HCT116 (cell line): ENCODE measurements at regions not wholly inside any gene's neighbourhood (a gene's known extent, or its start where the extent isn't known, plus 50 kb on each side); places are given as distances from the start of the nearest gene placed in this dataset.

Experiments used
- ATAC-seq: fragments of 200-7000 bp; cut with Tn5 transposase; 2 replicates; pipeline ENCODE4 v1.9.1; 2020; ENCODE audit warnings: mild to moderate bottlenecking, moderate library complexity
- BruUV-seq: library from RNA; stranded (reverse); fragments of 400-500 nt; replicated peaks from 2 replicates; lab custom pipeline; 2021; lab: Mats Ljungman, UMichigan
- CTCF ChIA-PET: fragments of 300-600 bp; sonication (Branson Sonifier 250); formaldehyde crosslinking; loops from one replicate; lab custom pipeline; 2021; ENCODE audit warnings: antibody characterized with exemption; lab: Charles Lee
- POLR2A ChIA-PET: fragments of 300-600, 350-600 bp; sonication (Branson Sonifier 250); formaldehyde crosslinking; loops from one replicate; lab custom pipeline; 2021; ENCODE audit warnings: antibody characterized with exemption; lab: Charles Lee
- RAD21 ChIA-PET, 2 experiments: fragments of 300-600 bp; sonication (Branson Sonifier 250); formaldehyde crosslinking; loops; one replicate each; lab custom pipeline; 2023; ENCODE audit warnings: low total read pairs in 2 of 2; ENCODE audit not compliant: uncharacterized antibody in 2 of 2, unreplicated experiment in 2 of 2, low non-redundant PET in 1 of 2; lab: Charles Lee
- DNase-seq: peaks from one replicate; pipeline ENCODE4 v3.0.0-alpha.2; 2010; ENCODE audit warnings: low read depth, low spot score
- H2AFZ ChIP-seq: fragments of 200-600 bp; shearing (Covaris generic), sonication (generic); 2 replicates; pipeline ENCODE4 v1.6.1; 2017; ENCODE audit warnings: low read depth, mixed run types, mixed read lengths, antibody characterized with exemption, low read length; ENCODE audit not compliant: poor library complexity, severe bottlenecking
- H3K27ac ChIP-seq: 2 replicates; pipeline ENCODE4 v1.5.1; 2012; ENCODE audit warnings: low read depth, low read length
- H3K27me3 ChIP-seq: fragments of 200-600 bp; sonication (generic); 2 replicates; pipeline ENCODE4 v1.6.1; 2016; ENCODE audit warnings: mixed run types, low read length, mixed read lengths; ENCODE audit not compliant: insufficient read depth
- H3K36me3 ChIP-seq, 2 experiments: fragments of 200-500 bp in 1 of 2; fragments of 200-600 bp in 1 of 2; sonication (Bioruptor generic) in 1 of 2; sonication (generic) in 1 of 2; 2 replicates each; pipeline versions ENCODE4 v1.5.1 to v1.6.1; 2014 to 2016; ENCODE audit warnings: low read length in 2 of 2, inconsistent platforms in 1 of 2, mixed read lengths in 1 of 2, mixed run types in 1 of 2; ENCODE audit not compliant: insufficient read depth in 2 of 2, control insufficient read depth in 1 of 2
- H3K4me1 ChIP-seq, 2 experiments: fragments of 200-600 bp in 1 of 2; sonication (generic) in 1 of 2; 2 replicates each; pipeline versions ENCODE4 v1.5.1 to v1.6.1; 2012 to 2017; ENCODE audit warnings: low read length in 2 of 2, inconsistent platforms in 1 of 2, mild to moderate bottlenecking in 1 of 2, mixed read lengths in 1 of 2, mixed run types in 1 of 2, moderate library complexity in 1 of 2; ENCODE audit not compliant: insufficient read depth in 2 of 2, control insufficient read depth in 1 of 2
- H3K4me2 ChIP-seq: fragments of 200-600 bp; sonication (generic); 2 replicates; pipeline ENCODE4 v1.6.1; 2017; ENCODE audit warnings: mixed run types, low read length, mixed read lengths
- H3K4me3 ChIP-seq, 2 experiments: fragments of 200-600 bp in 1 of 2; sonication (generic) in 1 of 2; replicated peaks in 1 of 2; 2 replicates each; pipeline ENCODE4 v1.5.1; 2011 to 2016; ENCODE audit warnings: low read length in 2 of 2, control low read depth in 1 of 2, low read depth in 1 of 2, mild to moderate bottlenecking in 1 of 2, mixed read lengths in 1 of 2, mixed run types in 1 of 2
- H3K79me2 ChIP-seq: fragments of 200-600 bp; sonication (generic); 2 replicates; pipeline ENCODE4 v1.6.1; 2017; ENCODE audit warnings: mild to moderate bottlenecking, mixed run types, low read length, moderate library complexity, mixed read lengths; ENCODE audit not compliant: insufficient read depth
- H3K9ac ChIP-seq: fragments of 200-600 bp; sonication (generic); 2 replicates; pipeline ENCODE4 v1.6.1; 2016; ENCODE audit warnings: low read length, mixed read lengths
- H3K9me2 ChIP-seq: fragments of 200-600 bp; sonication (generic), shearing (Covaris generic); 2 replicates; pipeline ENCODE4 v1.6.1; 2017; ENCODE audit warnings: mixed run types, mild to moderate bottlenecking, moderate library complexity; ENCODE audit not compliant: insufficient read depth
- H3K9me3 ChIP-seq, 2 experiments: fragments of 200-500 bp in 1 of 2; fragments of 200-600 bp in 1 of 2; sonication (Bioruptor generic) in 1 of 2; sonication (generic) in 1 of 2; 2 replicates each; pipeline ENCODE4 v1.6.1; 2014 to 2017; ENCODE audit warnings: low read length in 2 of 2, mixed read lengths in 2 of 2, inconsistent platforms in 1 of 2, low read depth in 1 of 2, mild to moderate bottlenecking in 1 of 2, mixed run types in 1 of 2, moderate library complexity in 1 of 2; ENCODE audit not compliant: control insufficient read depth in 1 of 2, insufficient read depth in 1 of 2
- H4K20me1 ChIP-seq: fragments of 200-600 bp; sonication (generic), shearing (Covaris generic); 2 replicates; pipeline ENCODE4 v1.6.1; 2017; ENCODE audit warnings: mixed run types, mild to moderate bottlenecking, moderate library complexity; ENCODE audit not compliant: insufficient read depth
- ATF3 ChIP-seq: IDR thresholded peaks from 2 replicates; pipeline ENCODE4 v1.6.1; 2012
- CBX3 ChIP-seq: IDR thresholded peaks from 2 replicates; pipeline ENCODE4 v1.6.1; 2012; ENCODE audit warnings: low read depth
- CEBPB ChIP-seq: IDR thresholded peaks from 2 replicates; pipeline ENCODE4 v1.6.1; 2012; ENCODE audit warnings: low read depth
- EGR1 ChIP-seq: IDR thresholded peaks from 2 replicates; pipeline ENCODE4 v1.6.1; 2012; ENCODE audit warnings: low read depth
- ELF1 ChIP-seq: IDR thresholded peaks from 2 replicates; pipeline ENCODE4 v1.6.1; 2012; ENCODE audit warnings: low read depth, borderline replicate concordance
- EZH2 ChIP-seq: fragments of 200-600 bp; sonication (generic); IDR thresholded peaks from 2 replicates; pipeline ENCODE4 v1.6.1; 2017; ENCODE audit warnings: antibody characterized with exemption, mixed run types
- EZH2phosphoT487 ChIP-seq: fragments of 200-600 bp; IDR thresholded peaks from 2 replicates; pipeline ENCODE4 v1.6.1; 2018; ENCODE audit warnings: antibody characterized with exemption, borderline replicate concordance
- FOSL1 ChIP-seq: IDR thresholded peaks from 2 replicates; pipeline ENCODE4 v1.6.1; 2012; ENCODE audit warnings: low read depth
- JUND ChIP-seq: IDR thresholded peaks from 2 replicates; pipeline ENCODE4 v1.6.1; 2012
- POLR2A ChIP-seq: IDR thresholded peaks from 2 replicates; pipeline ENCODE4 v1.7.0; 2011; ENCODE audit warnings: borderline replicate concordance; ENCODE audit not compliant: insufficient read depth, insufficient read length; ENCODE audit errors: extremely low read depth
- POLR2AphosphoS5 ChIP-seq: IDR thresholded peaks from 2 replicates; pipeline ENCODE4 v1.6.1; 2011; ENCODE audit warnings: mild to moderate bottlenecking, low read depth, low read length, moderate library complexity
- RAD21 ChIP-seq: IDR thresholded peaks from 2 replicates; pipeline ENCODE4 v1.6.1; 2012; ENCODE audit warnings: low read depth, mild to moderate bottlenecking
- SIN3A ChIP-seq: IDR thresholded peaks from 2 replicates; pipeline ENCODE4 v1.6.1; 2012; ENCODE audit warnings: low read depth
- SP1 ChIP-seq: IDR thresholded peaks from 2 replicates; pipeline ENCODE4 v1.6.1; 2012; ENCODE audit warnings: low read depth
- SRF ChIP-seq: IDR thresholded peaks from 2 replicates; pipeline ENCODE4 v1.6.1; 2012; ENCODE audit warnings: low read depth
- TCF7L2 ChIP-seq: IDR thresholded peaks from 2 replicates; pipeline ENCODE4 v1.7.0; 2011; ENCODE audit warnings: borderline replicate concordance, inconsistent platforms; ENCODE audit not compliant: insufficient read depth, insufficient read length; ENCODE audit errors: extremely low read depth
- YY1 ChIP-seq: IDR thresholded peaks from 2 replicates; pipeline ENCODE4 v1.6.1; 2011; ENCODE audit warnings: low read length, low read depth, moderate library complexity, mild to moderate bottlenecking; ENCODE audit not compliant: insufficient replicate concordance; ENCODE audit errors: extremely low read depth
- ZFX ChIP-seq: fragments of 450-650 bp; IDR thresholded peaks from 2 replicates; pipeline ENCODE4 v1.6.1; 2017
- ZNF274 ChIP-seq: fragments of 200-500 bp; sonication (Bioruptor generic); IDR thresholded peaks from 2 replicates; pipeline ENCODE4 v1.6.1; 2014; ENCODE audit warnings: mild to moderate bottlenecking, low read depth, low read length, inconsistent platforms
- intact Hi-C: fragments of 100-400 bp; cut with micrococcal nuclease; formaldehyde crosslinking; loops from 2 replicates; pipeline ENCODE4 v1.10.0; 2022
- TF ChIP-seq, protein P1 (sequence below): IDR thresholded peaks from 2 replicates; pipeline ENCODE4 v1.6.1; 2012

- DNase-seq (no peak), ATAC-seq (no peak)
- no peaks in the 10 kb centered on the region; the same call in 1 of the 2 replicates for H4K20me1 ChIP-seq
- H3K4me2 ChIP-seq: no peak overlapping the region
- H3K79me2 ChIP-seq: peaks cover 61% of the 10 kb centered on the region; the same call in 1 of the 2 replicates
- intact Hi-C loops: no loop called here
- TF ChIP-seq EZH2: no peak
- TF ChIP-seq YY1: no peak
- TF ChIP-seq ELF1: no peak
- no peak for TF ChIP-seq POLR2AphosphoS5
- TF ChIP-seq JUND: no peak
- no peak for TF ChIP-seq EGR1
- no peak for TF ChIP-seq CEBPB
- TF ChIP-seq EZH2phosphoT487: no peak
- TF ChIP-seq RAD21: no peak
- no peak for TF ChIP-seq CBX3
- no peak for TF ChIP-seq SRF
- TF ChIP-seq, protein P1, sequence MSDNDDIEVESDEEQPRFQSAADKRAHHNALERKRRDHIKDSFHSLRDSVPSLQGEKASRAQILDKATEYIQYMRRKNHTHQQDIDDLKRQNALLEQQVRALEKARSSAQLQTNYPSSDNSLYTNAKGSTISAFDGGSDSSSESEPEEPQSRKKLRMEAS: no peak
- TF ChIP-seq ATF3: no peak
- TF ChIP-seq ZFX: no peak
- no peak for TF ChIP-seq ZNF274
- TF ChIP-seq FOSL1: no peak
- TF ChIP-seq SIN3A: no peak
- TF ChIP-seq TCF7L2: no peak
- TF ChIP-seq SP1: no peak
- TF ChIP-seq POLR2A: no peak
- H2AFZ ChIP-seq: no peak overlapping the region
- H3K27me3 ChIP-seq: no peaks in the 10 kb centered on the region
- no peak overlapping the region for H3K27ac ChIP-seq
- H3K4me3 ChIP-seq: no peak overlapping the region
- H3K9me2 ChIP-seq: no peaks in the 10 kb centered on the region
- H3K4me1 ChIP-seq: peaks cover 0 to 30% of the 10 kb centered on the region in 2 experiments; a peak in 3 of 4 replicates
- no peaks in the 10 kb centered on the region for H3K9me3 ChIP-seq
- H3K9ac ChIP-seq: no peak overlapping the region
- RAD21 ChIA-PET: no interaction called here
- BruUV-seq: no TSS peak
- CTCF ChIA-PET: interaction anchor here (1.0 kb wide), 1 partner anchor 73 kb away, joined by 3 read pairs; no protein-coding TSS in a partner anchor
- H3K36me3 ChIP-seq: peaks cover 0 to 3% of the 10 kb centered on the region in 2 experiments; a peak in 1 of 4 replicates
- POLR2A ChIA-PET: no interaction called here
Measured at GRCh38 chr17:77422104-77422747, 281.5 kb downstream of the SEC14L1 start.
